ENCODE measurements at regions not wholly inside any gene's neighbourhood (a gene's known extent, or its start where the extent isn't known, plus 50 kb on each side); places are given as distances from the start of the nearest gene placed in this dataset.

DNA sequence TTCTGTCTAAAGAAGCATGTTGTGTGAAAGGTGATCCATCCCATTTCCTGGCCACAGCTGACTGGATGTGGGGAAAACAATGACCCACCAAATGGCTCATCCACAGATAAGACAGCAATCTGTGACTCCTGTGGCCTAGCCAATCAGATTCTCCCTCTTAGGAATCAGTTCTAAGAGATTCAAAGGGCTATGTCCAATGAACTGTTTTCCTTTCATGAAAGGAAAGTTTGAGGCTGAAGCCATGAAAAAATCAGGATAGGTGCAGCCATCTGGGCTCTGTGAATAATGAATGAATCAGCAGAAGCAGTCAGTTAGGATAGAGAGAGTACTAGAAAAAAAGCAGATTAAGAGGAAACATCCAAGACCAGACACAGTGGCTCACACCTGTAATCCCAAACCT lies 164.7 kb downstream of the NRIP1 start:
- Histone ChIP-seq H3K4me2 (ENCODE audit: low read length) (no peak overlapping the region), H3K79me2 (ENCODE audit: control insufficient read depth, low read length) (no peaks in the 10 kb centered on the region), H3K4me3 (ENCODE audit: low read length) (no peak overlapping the region), H3K36me3 (ENCODE audit: control insufficient read depth, low read length) (no peaks in the 10 kb centered on the region), H3K27me3 (ENCODE audit: control insufficient read depth, low read length) (no peaks in the 10 kb centered on the region), H3K9me2 (replicated peaks; ENCODE audit: control insufficient read depth, low read length) (no peaks in the 10 kb centered on the region), H3K27ac (ENCODE audit: low read depth, low read length) (no peak overlapping the region), H3K4me1 (ENCODE audit: control insufficient read depth, low read length) (no peaks in the 10 kb centered on the region), H3F3A (ENCODE audit: control insufficient read depth, insufficient read depth) (no peaks in the 10 kb centered on the region), H4K20me1 (ENCODE audit: control insufficient read depth, insufficient read depth, low read depth, low read length) (no peaks in the 10 kb centered on the region), H3K9me3 (ENCODE audit: control insufficient read depth, insufficient read depth, low read length) (no peaks in the 10 kb centered on the region)
- TF ChIP-seq, protein P1, sequence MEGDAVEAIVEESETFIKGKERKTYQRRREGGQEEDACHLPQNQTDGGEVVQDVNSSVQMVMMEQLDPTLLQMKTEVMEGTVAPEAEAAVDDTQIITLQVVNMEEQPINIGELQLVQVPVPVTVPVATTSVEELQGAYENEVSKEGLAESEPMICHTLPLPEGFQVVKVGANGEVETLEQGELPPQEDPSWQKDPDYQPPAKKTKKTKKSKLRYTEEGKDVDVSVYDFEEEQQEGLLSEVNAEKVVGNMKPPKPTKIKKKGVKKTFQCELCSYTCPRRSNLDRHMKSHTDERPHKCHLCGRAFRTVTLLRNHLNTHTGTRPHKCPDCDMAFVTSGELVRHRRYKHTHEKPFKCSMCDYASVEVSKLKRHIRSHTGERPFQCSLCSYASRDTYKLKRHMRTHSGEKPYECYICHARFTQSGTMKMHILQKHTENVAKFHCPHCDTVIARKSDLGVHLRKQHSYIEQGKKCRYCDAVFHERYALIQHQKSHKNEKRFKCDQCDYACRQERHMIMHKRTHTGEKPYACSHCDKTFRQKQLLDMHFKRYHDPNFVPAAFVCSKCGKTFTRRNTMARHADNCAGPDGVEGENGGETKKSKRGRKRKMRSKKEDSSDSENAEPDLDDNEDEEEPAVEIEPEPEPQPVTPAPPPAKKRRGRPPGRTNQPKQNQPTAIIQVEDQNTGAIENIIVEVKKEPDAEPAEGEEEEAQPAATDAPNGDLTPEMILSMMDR (IDR thresholded peaks at IDR 0.05; ENCODE audit: low read depth, low read length, poor library complexity, severe bottlenecking) = no peak
- no peak for TF ChIP-seq EZH2phosphoT487 (IDR thresholded peaks at IDR 0.05; ENCODE audit: borderline replicate concordance, low read length)

DNA sequence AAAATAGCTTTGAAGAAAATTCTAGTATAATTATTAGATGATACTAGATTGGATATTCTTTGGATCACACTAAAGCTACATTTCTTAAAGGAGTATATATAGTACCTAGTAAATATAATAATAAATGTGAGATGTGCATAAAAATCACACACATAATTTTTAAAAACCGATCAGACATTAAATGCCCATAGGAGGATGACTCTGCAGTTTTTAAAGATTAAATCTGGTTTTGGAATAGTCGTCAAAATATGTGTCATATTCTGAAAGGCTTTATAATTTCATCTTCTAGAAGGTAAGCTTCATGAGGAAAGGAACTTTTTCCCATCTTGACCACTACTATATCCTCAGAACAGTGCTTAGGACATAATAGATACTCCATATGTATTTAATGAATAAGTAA lies 169.0 kb downstream of the NRIP1 start:
- Histone ChIP-seq H3K9me3 (ENCODE audit: control insufficient read depth, insufficient read depth, low read length) (no peaks in the 10 kb centered on the region), H3K9me2 (replicated peaks; ENCODE audit: control insufficient read depth, low read length) (no peaks in the 10 kb centered on the region), H3K27me3 (ENCODE audit: control insufficient read depth, low read length) (no peaks in the 10 kb centered on the region)

DNA sequence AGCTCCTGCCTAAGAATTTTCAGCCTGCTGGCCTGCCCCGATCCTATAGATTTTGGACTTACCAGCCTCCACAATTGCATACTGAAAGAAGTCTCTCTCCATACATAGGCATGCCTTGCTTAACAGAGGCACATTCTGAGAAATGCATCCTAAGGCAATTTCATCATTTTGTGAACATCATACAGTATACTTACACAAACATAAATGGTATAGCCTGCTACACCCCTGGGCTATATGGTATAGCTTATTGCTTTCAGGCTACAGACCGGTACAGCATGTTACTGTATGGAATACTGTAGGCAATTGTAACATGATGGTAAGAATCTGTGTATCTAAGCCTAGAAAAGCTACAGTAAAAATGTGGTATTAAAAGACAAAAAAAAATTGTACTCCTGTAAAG lies 174.7 kb downstream of the NRIP1 start:
- Histone ChIP-seq H3K9me3 (ENCODE audit: control insufficient read depth, insufficient read depth, low read length) (no peaks in the 10 kb centered on the region), H3K4me3 (ENCODE audit: low read length) (no peak overlapping the region), H3K36me3 (ENCODE audit: control insufficient read depth, low read length) (no peaks in the 10 kb centered on the region), H3K27ac (ENCODE audit: low read depth, low read length) (no peak overlapping the region), H3K27me3 (ENCODE audit: control insufficient read depth, low read length) (no peaks in the 10 kb centered on the region), H4K20me1 (ENCODE audit: control insufficient read depth, insufficient read depth, low read depth, low read length) (no peaks in the 10 kb centered on the region), H3K4me2 (ENCODE audit: low read length) (no peak overlapping the region), H3K79me2 (ENCODE audit: control insufficient read depth, low read length) (no peaks in the 10 kb centered on the region), H3K9me2 (replicated peaks; ENCODE audit: control insufficient read depth, low read length) (no peaks in the 10 kb centered on the region), H3F3A (ENCODE audit: control insufficient read depth, insufficient read depth) (no peaks in the 10 kb centered on the region), H3K4me1 (ENCODE audit: control insufficient read depth, low read length) (no peaks in the 10 kb centered on the region)
- no peak for TF ChIP-seq EZH2phosphoT487 (IDR thresholded peaks at IDR 0.05; ENCODE audit: borderline replicate concordance, low read length)
- TF ChIP-seq, protein P1 (IDR thresholded peaks at IDR 0.05; ENCODE audit: low read depth, low read length, poor library complexity, severe bottlenecking) = no peak

More for the DNA sequence above, 169.0 kb downstream of the NRIP1 start:
- Histone ChIP-seq H3K4me1 (ENCODE audit: control insufficient read depth, low read length) (no peaks in the 10 kb centered on the region), H3K27ac (ENCODE audit: low read depth, low read length) (no peak overlapping the region), H3K36me3 (ENCODE audit: control insufficient read depth, low read length) (no peaks in the 10 kb centered on the region), H3K79me2 (ENCODE audit: control insufficient read depth, low read length) (no peaks in the 10 kb centered on the region), H3K4me3 (ENCODE audit: low read length) (no peak overlapping the region), H3F3A (ENCODE audit: control insufficient read depth, insufficient read depth) (no peaks in the 10 kb centered on the region), H4K20me1 (ENCODE audit: control insufficient read depth, insufficient read depth, low read depth, low read length) (no peaks in the 10 kb centered on the region), H3K4me2 (ENCODE audit: low read length) (no peak overlapping the region)
- TF ChIP-seq, protein P1 (IDR thresholded peaks at IDR 0.05; ENCODE audit: low read depth, low read length, poor library complexity, severe bottlenecking) = no peak
- no peak for TF ChIP-seq EZH2phosphoT487 (IDR thresholded peaks at IDR 0.05; ENCODE audit: borderline replicate concordance, low read length)
